A673 (cell line): ENCODE measurements at regions not wholly inside any gene's neighbourhood (a gene's known extent, or its start where the extent isn't known, plus 50 kb on each side); places are given as distances from the start of the nearest gene placed in this dataset.

Source experiments
- BruUV-seq: library from RNA; stranded (reverse); fragments of 400-500 nt; replicated peaks from 2 replicates; lab custom pipeline; 2021; lab: Mats Ljungman, UMichigan
- CTCF ChIA-PET: fragments of 300-600 bp; sonication (Branson Sonifier 250); formaldehyde crosslinking; loops from one replicate; lab custom pipeline; 2022; ENCODE audit warnings: antibody characterized with exemption; lab: Charles Lee
- POLR2A ChIA-PET: fragments of 300-600 bp; sonication (Branson Sonifier 250); formaldehyde crosslinking; loops from one replicate; lab custom pipeline; 2022; ENCODE audit warnings: antibody characterized with exemption; ENCODE audit not compliant: low non-redundant PET; lab: Charles Lee
- DNase-seq: peaks from one replicate; pipeline ENCODE4 v3.0.0-alpha.2; 2015; ENCODE audit warnings: low spot score
- H3K27ac ChIP-seq: fragments of 200-600 bp; sonication (generic); 2 replicates; pipeline ENCODE4 v1.5.1; 2016; ENCODE audit warnings: mixed run types, low read depth, mild to moderate bottlenecking, mixed read lengths, antibody characterized with exemption, low read length; ENCODE audit not compliant: poor library complexity, severe bottlenecking
- H3K27me3 ChIP-seq: fragments of 200-600 bp; sonication (generic); replicated peaks from 2 replicates; pipeline ENCODE4 v1.6.1; 2017; ENCODE audit warnings: mixed run types, low read depth, mild to moderate bottlenecking, mixed read lengths, antibody characterized with exemption, low read length; ENCODE audit not compliant: insufficient read depth, poor library complexity
- H3K36me3 ChIP-seq: fragments of 200-600 bp; sonication (generic); 2 replicates; pipeline ENCODE4 v1.6.1; 2016; ENCODE audit warnings: mixed run types, mild to moderate bottlenecking, mixed read lengths, antibody characterized with exemption, low read length; ENCODE audit not compliant: insufficient read depth, poor library complexity, severe bottlenecking
- H3K4me1 ChIP-seq: fragments of 200-600 bp; sonication (generic); 2 replicates; pipeline ENCODE4 v1.6.1; 2017; ENCODE audit warnings: mixed run types, mild to moderate bottlenecking, mixed read lengths, antibody characterized with exemption, low read length; ENCODE audit not compliant: insufficient read depth, poor library complexity, severe bottlenecking
- H3K4me3 ChIP-seq: fragments of 200-600 bp; sonication (generic); 2 replicates; pipeline ENCODE4 v1.5.1; 2016; ENCODE audit warnings: low read depth, mixed run types, mild to moderate bottlenecking, mixed read lengths, low read length; ENCODE audit not compliant: poor library complexity, severe bottlenecking
- H3K9me3 ChIP-seq: fragments of 200-600 bp; sonication (generic); 2 replicates; pipeline ENCODE4 v1.6.1; 2016; ENCODE audit warnings: mixed run types, low read depth, mild to moderate bottlenecking, mixed read lengths, antibody characterized with exemption, low read length; ENCODE audit not compliant: poor library complexity, severe bottlenecking
- CTCF ChIP-seq: fragments of 300-800, 200-600 bp; sonication (generic); conservative IDR thresholded peaks from 2 replicates; pipeline ENCODE4 v1.5.1; 2017; ENCODE audit warnings: low read depth, mild to moderate bottlenecking, antibody characterized with exemption, low read length, moderate library complexity, mixed read lengths
- EZH2 ChIP-seq: fragments of 200-600 bp; sonication (generic); IDR thresholded peaks from 2 replicates; pipeline ENCODE4 v1.6.1; 2017; ENCODE audit warnings: borderline replicate concordance, low read depth, mild to moderate bottlenecking, mixed read lengths, antibody characterized with exemption, low read length; ENCODE audit not compliant: poor library complexity, severe bottlenecking
- intact Hi-C: fragments of 100-400 bp; cut with micrococcal nuclease; formaldehyde crosslinking; loops from one replicate; pipeline ENCODE4 v1.10.0; 2022; ENCODE audit not compliant: unreplicated experiment

- TF ChIP-seq CTCF = no peak
- TF ChIP-seq EZH2 = no peak
- peaks cover 16% of the 10 kb centered on the region for H3K27me3 ChIP-seq
- H3K4me3 ChIP-seq = no peak overlapping the region
- no peaks in the 10 kb centered on the region for H3K36me3 ChIP-seq
- intact Hi-C loops = no loop called here
- no peaks in the 10 kb centered on the region for H3K4me1 ChIP-seq
- H3K9me3 ChIP-seq = no peaks in the 10 kb centered on the region
- ChIA-PET POLR2A (no interaction called here), CTCF (interaction anchor here (1.3 kb wide), 1 partner anchor 1009 kb away, joined by 10 read pairs; no protein-coding TSS in a partner anchor)
- no peak overlapping the region for H3K27ac ChIP-seq
- no peak for DNase-seq
- no TSS peak for BruUV-seq
These were observed 244.3 kb upstream of the CDH8 start for GRCh38 chr16:62280506-62280905.

- intact Hi-C loops = no loop called here
- ChIA-PET CTCF (no interaction called here), POLR2A (no interaction called here)
- Histone ChIP-seq H3K36me3 (no peaks in the 10 kb centered on the region), H3K4me3 (no peak overlapping the region), H3K27me3 (peaks cover 16% of the 10 kb centered on the region), H3K27ac (no peak overlapping the region), H3K4me1 (no peaks in the 10 kb centered on the region), H3K9me3 (no peaks in the 10 kb centered on the region)
- no peak for TF ChIP-seq EZH2
- TF ChIP-seq CTCF = no peak
- no peak for DNase-seq
- no TSS peak for BruUV-seq
These were observed 241.7 kb upstream of the CDH8 start for GRCh38 chr16:62277942-62278341.

- Histone ChIP-seq H3K27ac (no peak overlapping the region), H3K4me3 (no peak overlapping the region), H3K27me3 (peaks cover 16% of the 10 kb centered on the region), H3K4me1 (no peaks in the 10 kb centered on the region), H3K36me3 (no peaks in the 10 kb centered on the region), H3K9me3 (no peaks in the 10 kb centered on the region)
- DNase-seq = no peak
- no TSS peak for BruUV-seq
- intact Hi-C loops = no loop called here
- CTCF ChIA-PET = no interaction called here
- POLR2A ChIA-PET = no interaction called here
- no peak for TF ChIP-seq EZH2
- TF ChIP-seq CTCF = no peak
These were observed 240.4 kb upstream of the CDH8 start for GRCh38 chr16:62276637-62277036.
